ENCODE measurements at regions not wholly inside any gene's neighbourhood (a gene's known extent, or its start where the extent isn't known, plus 50 kb on each side); places are given as distances from the start of the nearest gene placed in this dataset.

DNA sequence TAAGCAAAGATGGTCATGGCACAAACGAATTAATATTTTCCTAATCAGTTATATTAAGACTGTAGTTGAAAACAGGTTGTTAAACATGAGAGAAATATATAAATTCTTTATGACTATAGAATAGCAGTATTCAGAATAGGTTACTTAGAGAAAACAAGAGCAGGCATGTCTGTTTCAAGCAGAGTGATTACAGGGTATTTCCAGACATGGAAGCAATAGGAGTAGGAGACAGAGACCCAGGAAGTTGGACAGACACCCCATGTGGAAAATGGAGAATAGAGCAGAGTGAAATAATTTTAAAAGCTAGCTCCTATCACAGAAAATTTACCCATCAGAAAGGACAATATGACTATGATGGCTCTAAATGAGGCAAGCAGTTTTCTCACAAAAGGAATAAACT lies 111.5 kb downstream of the IZUMO3 start:
- DNase-seq (ENCODE audit: low read depth, low spot score), result no peak
- TF ChIP-seq, protein P1, sequence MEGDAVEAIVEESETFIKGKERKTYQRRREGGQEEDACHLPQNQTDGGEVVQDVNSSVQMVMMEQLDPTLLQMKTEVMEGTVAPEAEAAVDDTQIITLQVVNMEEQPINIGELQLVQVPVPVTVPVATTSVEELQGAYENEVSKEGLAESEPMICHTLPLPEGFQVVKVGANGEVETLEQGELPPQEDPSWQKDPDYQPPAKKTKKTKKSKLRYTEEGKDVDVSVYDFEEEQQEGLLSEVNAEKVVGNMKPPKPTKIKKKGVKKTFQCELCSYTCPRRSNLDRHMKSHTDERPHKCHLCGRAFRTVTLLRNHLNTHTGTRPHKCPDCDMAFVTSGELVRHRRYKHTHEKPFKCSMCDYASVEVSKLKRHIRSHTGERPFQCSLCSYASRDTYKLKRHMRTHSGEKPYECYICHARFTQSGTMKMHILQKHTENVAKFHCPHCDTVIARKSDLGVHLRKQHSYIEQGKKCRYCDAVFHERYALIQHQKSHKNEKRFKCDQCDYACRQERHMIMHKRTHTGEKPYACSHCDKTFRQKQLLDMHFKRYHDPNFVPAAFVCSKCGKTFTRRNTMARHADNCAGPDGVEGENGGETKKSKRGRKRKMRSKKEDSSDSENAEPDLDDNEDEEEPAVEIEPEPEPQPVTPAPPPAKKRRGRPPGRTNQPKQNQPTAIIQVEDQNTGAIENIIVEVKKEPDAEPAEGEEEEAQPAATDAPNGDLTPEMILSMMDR (IDR thresholded peaks at IDR 0.05; ENCODE audit: low read depth, low read length), result no peak
- H3K4me3 ChIP-seq (ENCODE audit: low read depth, low read length), result no peak overlapping the region
- in situ Hi-C loops (cut with HindIII; ENCODE audit: low sequenced_read_pairs), result no loop called here

DNA sequence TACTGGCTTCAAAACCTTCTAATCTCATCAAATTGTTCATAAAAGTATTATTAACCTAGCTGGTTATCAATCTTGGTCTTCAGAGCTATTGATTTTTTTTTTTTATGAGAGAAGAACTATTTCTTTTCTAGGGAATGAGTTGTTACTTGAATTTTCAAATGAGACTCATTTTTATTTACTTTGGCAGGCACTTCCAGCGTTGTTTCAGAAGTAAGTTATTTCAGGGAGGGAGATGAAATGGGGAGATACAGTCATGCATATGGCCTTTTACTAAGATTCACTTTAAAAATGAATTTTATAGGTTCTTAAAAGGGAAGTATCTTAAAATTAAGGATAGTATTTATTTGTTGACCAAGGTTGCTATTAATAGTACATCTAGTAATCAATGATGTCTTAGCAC lies 129.6 kb downstream of the IZUMO3 start:
- no peak overlapping the region for H3K4me3 ChIP-seq (ENCODE audit: low read depth, low read length)
- TF ChIP-seq, protein P1 (IDR thresholded peaks at IDR 0.05; ENCODE audit: low read depth, low read length), result no peak
- in situ Hi-C loops (cut with HindIII; ENCODE audit: low sequenced_read_pairs), result no loop called here

DNA sequence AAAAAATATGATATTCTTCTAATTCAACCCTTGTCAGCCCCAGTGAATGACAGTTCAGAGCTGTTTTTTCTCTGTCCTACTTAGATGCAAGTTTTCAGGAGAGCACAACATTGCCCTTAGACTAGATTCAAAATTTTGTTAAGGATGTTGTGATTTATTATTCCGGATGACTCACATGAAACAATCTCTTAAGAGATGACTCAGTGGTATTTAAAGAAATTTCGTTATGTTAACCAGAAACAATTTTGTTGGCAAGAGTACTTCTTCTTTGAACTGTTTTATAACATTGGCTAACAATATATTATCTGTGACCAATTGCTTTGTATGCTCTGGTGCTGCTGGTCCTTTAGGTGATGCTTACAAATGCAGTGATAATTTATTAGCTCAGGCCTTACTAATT lies 132.0 kb downstream of the IZUMO3 start:
- in situ Hi-C loops (cut with HindIII; ENCODE audit: low sequenced_read_pairs), result no loop called here
- TF ChIP-seq, protein P1 (IDR thresholded peaks at IDR 0.05; ENCODE audit: low read depth, low read length), result no peak
- peak; percentile 65 for DNase-seq (ENCODE audit: low read depth, low spot score)
- no peak overlapping the region for H3K4me3 ChIP-seq (ENCODE audit: low read depth, low read length)

More for the DNA sequence above, 129.6 kb downstream of the IZUMO3 start:
- peak; percentile 42 for DNase-seq (ENCODE audit: low read depth, low spot score)

DNA sequence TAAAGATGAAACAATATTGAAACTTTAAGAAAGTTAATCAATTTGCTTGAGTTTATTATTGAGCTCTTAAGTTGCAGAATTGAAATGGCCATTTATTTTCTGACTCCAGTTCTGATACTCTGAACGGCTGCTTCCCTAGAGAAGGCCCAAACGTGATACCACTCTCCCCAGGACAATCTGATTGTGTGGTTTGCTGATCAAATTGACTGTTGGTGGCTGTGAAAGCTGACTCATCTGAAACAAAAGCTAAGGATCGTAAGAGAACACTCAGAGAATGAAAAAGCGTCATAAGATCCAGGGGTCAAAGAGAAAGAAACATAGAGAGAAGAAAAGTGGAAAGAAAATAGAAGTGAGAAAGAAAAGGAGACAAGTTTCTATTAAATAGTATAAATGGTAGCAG lies 147.2 kb downstream of the IZUMO3 start:
- in situ Hi-C loops (cut with HindIII; ENCODE audit: low sequenced_read_pairs), result no loop called here
- TF ChIP-seq, protein P1 (IDR thresholded peaks at IDR 0.05; ENCODE audit: low read depth, low read length), result no peak
- DNase-seq (ENCODE audit: low read depth, low spot score), result peak; percentile 47
- no peak overlapping the region for H3K4me3 ChIP-seq (ENCODE audit: low read depth, low read length)

DNA sequence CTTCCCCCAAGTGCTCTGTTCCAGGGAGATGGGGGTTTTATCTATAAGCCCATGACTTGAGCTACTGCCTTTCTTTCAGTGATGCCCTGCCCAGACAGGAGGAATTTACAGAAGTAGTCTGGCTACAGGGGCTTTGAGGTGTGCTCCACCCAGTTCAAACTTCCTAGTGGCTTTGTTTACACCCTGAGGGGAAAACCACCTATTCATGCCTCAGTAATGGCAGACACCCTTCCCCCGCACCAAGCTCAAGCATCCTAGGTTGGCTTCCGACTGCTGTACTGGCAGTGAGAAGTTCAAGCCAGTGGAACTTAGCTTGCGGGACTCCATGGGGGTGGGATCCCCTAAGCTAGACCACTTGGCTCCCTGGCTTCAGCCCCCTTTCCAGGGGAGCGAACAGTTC lies 154.6 kb downstream of the IZUMO3 start:
- no peak for DNase-seq (ENCODE audit: low read depth, low spot score)
- in situ Hi-C loops (cut with HindIII; ENCODE audit: low sequenced_read_pairs), result no loop called here
- H3K4me3 ChIP-seq (ENCODE audit: low read depth, low read length), result no peak overlapping the region
- TF ChIP-seq, protein P1 (IDR thresholded peaks at IDR 0.05; ENCODE audit: low read depth, low read length), result no peak

DNA sequence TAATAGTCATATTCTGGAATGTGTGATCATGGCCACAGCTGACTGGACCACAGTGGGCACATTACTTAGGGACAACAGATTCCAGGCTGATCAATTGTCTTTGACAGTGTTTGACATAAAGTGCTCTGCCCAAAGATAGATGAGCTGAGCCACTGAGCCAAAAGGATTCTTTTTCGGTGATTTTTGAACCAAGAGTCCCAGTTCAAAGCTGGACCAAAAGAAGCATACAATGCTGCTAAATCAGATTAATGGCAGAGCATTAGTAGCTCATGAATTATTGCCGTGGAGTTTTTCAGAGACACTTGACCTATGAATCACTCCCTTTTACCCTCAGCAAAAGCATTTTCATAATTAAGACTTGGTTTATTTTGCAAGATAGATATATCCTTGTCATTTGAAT lies 160.6 kb downstream of the IZUMO3 start:
- H3K4me3 ChIP-seq (ENCODE audit: low read depth, low read length), result no peak overlapping the region
- TF ChIP-seq, protein P1 (IDR thresholded peaks at IDR 0.05; ENCODE audit: low read depth, low read length), result no peak
- in situ Hi-C loops (cut with HindIII; ENCODE audit: low sequenced_read_pairs), result no loop called here
- no peak for DNase-seq (ENCODE audit: low read depth, low spot score)

DNA sequence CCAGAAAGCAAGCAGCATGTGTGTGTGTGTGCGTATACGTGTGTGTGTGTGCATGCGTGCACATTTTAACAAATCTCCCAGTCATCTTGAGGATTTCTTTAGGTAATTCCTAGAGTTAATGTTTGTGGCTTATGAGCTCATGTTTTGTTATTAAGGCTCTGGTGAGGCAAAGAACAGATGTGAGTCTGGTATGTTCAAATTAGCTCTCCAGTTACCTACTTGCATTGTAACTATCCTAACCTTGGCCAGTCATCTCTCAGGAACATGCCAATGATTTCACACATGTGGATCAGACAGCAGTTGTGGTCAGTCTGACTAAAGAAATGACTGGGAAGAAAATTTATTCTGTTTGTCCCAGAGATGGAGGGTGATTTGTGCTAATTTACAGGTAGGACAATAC lies 163.1 kb downstream of the IZUMO3 start:
- DNase-seq (ENCODE audit: low read depth, low spot score), result peak; percentile 46
- in situ Hi-C loops (cut with HindIII; ENCODE audit: low sequenced_read_pairs), result no loop called here

More for the DNA sequence above, 163.1 kb downstream of the IZUMO3 start:
- no peak overlapping the region for H3K4me3 ChIP-seq (ENCODE audit: low read depth, low read length)
- TF ChIP-seq, protein P1 (IDR thresholded peaks at IDR 0.05; ENCODE audit: low read depth, low read length), result no peak
